ENCODE measurements at regions not wholly inside any gene's neighbourhood (a gene's known extent, or its start where the extent isn't known, plus 50 kb on each side); places are given as distances from the start of the nearest gene placed in this dataset.

DNA sequence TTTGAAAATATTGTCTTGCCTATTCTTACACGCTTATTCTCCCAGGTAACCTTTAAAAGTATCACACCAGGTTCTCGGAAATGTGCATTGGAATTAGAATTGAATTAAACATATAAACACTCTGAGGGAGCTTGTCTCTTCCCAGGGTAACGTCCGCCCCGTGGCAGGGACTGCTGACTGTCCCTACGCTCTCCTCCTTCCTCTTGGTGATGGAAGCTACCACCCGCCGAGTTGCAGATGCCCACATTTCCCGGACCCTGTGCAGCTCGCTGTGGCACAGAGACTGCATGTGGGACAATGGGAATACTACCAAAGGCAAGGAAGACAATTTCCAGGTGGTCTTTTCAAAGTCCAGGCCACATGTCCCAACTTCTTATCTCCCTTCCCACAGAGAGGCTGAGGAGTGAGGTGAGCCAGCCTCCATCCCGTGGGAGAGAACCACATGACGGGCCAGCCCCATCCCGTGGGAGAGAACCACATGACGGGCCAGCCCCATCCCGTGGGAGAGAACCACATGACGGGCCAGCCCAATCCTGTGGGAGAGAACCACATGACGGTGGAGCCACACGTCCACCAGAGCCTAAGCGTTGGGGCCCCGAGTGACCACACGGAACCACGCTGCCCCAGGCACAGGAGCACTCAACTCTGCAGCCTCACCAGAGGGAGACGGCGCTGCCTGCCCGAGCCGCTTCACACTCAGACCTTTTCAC, 249.4 kb upstream of the IRX1 start:
- no peak for TF ChIP-seq POLR2AphosphoS5 (IDR thresholded peaks at IDR 0.05)
- TF ChIP-seq EP300 (IDR thresholded peaks at IDR 0.05; ENCODE audit: low read depth): no peak
- TF ChIP-seq, protein P1, sequence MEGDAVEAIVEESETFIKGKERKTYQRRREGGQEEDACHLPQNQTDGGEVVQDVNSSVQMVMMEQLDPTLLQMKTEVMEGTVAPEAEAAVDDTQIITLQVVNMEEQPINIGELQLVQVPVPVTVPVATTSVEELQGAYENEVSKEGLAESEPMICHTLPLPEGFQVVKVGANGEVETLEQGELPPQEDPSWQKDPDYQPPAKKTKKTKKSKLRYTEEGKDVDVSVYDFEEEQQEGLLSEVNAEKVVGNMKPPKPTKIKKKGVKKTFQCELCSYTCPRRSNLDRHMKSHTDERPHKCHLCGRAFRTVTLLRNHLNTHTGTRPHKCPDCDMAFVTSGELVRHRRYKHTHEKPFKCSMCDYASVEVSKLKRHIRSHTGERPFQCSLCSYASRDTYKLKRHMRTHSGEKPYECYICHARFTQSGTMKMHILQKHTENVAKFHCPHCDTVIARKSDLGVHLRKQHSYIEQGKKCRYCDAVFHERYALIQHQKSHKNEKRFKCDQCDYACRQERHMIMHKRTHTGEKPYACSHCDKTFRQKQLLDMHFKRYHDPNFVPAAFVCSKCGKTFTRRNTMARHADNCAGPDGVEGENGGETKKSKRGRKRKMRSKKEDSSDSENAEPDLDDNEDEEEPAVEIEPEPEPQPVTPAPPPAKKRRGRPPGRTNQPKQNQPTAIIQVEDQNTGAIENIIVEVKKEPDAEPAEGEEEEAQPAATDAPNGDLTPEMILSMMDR (IDR thresholded peaks at IDR 0.05): no peak
- no peak for TF ChIP-seq POLR2A (IDR thresholded peaks at IDR 0.05)
- intact Hi-C loops (cut with DNase I; ENCODE audit: low total_unique reads): no loop called here
- in situ Hi-C loops (cut with MboI; ENCODE audit: low pct_ligation_motif_present in 1 of 4, low pct_unique_long_range_greater_than_20kb in 1 of 4, low sequenced_read_pairs in 3 of 4): no loop called here
- Histone ChIP-seq H3K27me3 (no peaks in the 10 kb centered on the region), H3K27ac (no peak overlapping the region), H3K4me3 (no peak overlapping the region), H3K9me3 (no peaks in the 10 kb centered on the region), H3K36me3 (no peaks in the 10 kb centered on the region), H3K4me1 (no peaks in the 10 kb centered on the region)
- DNase-seq: no peak
- WGBS, 2 donors (ENCODE audit: low coverage in 1 of 2): 64 to 82% methylated on average over 4 to 26 of the region's 26 CpGs

DNA sequence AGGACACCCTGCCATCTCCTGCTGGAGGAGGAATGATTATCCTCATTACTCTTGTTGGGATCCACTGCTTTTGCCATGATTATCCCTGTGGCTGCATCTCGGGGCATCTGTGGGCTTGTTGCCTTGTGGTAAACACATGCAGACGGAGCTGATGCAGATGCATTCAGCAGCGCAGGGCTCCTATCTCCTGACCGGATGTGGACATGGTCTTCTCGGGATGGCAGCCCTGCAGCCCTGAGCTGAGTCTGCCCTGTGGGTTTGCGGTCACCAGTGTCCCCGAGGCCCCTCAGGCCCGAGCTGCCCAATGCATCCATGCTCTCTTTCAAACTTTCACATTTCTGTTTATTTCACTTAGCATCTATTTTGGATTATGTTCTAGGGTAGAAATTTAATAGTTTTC, 250.4 kb upstream of the IRX1 start:
- in situ Hi-C loops (cut with MboI; ENCODE audit: low pct_ligation_motif_present in 1 of 4, low pct_unique_long_range_greater_than_20kb in 1 of 4, low sequenced_read_pairs in 3 of 4) (no loop called here), intact Hi-C loops (cut with DNase I; ENCODE audit: low total_unique reads) (no loop called here)
- no peak for TF ChIP-seq POLR2AphosphoS5 (IDR thresholded peaks at IDR 0.05)
- TF ChIP-seq EP300 (IDR thresholded peaks at IDR 0.05; ENCODE audit: low read depth): no peak
- TF ChIP-seq, protein P1 (IDR thresholded peaks at IDR 0.05): no peak
- no peaks in the 10 kb centered on the region for H3K9me3 ChIP-seq
- H3K4me1 ChIP-seq: no peaks in the 10 kb centered on the region
- no peaks in the 10 kb centered on the region for H3K36me3 ChIP-seq
- no peak overlapping the region for H3K4me3 ChIP-seq
- DNase-seq: no peak
- WGBS, 2 donors (ENCODE audit: low coverage in 1 of 2): 86% methylated on average over 8 of the region's 8 CpGs; no CpG with 5 or more reads in 1 of the 2 donors
- no peak overlapping the region for H3K27ac ChIP-seq
- H3K27me3 ChIP-seq: no peaks in the 10 kb centered on the region

DNA sequence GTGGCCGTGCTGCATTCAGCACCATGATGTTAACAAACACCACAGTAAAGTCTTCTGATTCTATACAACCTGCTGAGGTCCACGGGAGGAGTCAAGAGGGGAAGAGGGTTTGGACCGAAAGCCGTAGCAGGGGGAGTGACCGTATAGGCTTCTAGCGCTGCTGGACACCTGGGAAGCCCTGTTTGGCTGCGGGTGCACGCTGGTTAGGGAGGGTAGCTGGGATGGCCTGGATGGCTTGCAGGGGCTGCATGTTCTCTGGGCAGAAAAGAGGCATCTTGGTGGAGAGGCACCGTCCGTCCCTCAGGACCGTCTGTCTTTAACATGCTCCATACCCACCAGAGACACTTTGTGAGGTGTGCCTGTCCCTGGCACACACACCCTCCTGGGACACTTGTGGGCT, 251.0 kb upstream of the IRX1 start:
- no peak for DNase-seq
- Histone ChIP-seq H3K4me1 (no peaks in the 10 kb centered on the region), H3K9me3 (no peaks in the 10 kb centered on the region), H3K36me3 (no peaks in the 10 kb centered on the region), H3K27ac (no peak overlapping the region), H3K27me3 (no peaks in the 10 kb centered on the region), H3K4me3 (no peak overlapping the region)
- in situ Hi-C loops (cut with MboI; ENCODE audit: low pct_ligation_motif_present in 1 of 4, low pct_unique_long_range_greater_than_20kb in 1 of 4, low sequenced_read_pairs in 3 of 4) (no loop called here), intact Hi-C loops (cut with DNase I; ENCODE audit: low total_unique reads) (no loop called here)
- WGBS, 2 donors (ENCODE audit: low coverage in 1 of 2): 86 to 91% methylated on average over 8 to 11 of the region's 11 CpGs
- TF ChIP-seq POLR2AphosphoS5 (IDR thresholded peaks at IDR 0.05) (no peak), POLR2A (IDR thresholded peaks at IDR 0.05) (no peak), EP300 (IDR thresholded peaks at IDR 0.05; ENCODE audit: low read depth) (no peak)
- TF ChIP-seq, protein P1 (IDR thresholded peaks at IDR 0.05): no peak

DNA sequence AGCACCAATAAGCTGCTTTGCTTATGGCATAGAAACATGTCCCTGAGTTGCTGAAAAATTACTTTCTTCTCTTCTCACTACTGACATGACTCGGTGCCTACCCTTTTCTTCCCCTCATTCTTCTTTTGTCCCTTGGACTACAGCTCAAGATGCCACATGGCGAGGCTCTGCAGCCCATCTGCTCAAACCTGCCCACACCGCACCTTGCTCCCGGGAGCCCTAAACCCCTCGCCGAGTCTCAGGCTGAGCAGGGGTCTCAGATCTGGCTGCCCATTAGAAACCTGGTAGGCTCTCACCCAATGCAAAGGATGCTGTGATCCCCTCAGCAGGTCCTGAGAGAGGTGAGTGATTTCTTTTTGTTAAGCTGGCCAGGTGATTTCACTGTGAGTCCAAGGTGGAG, 251.7 kb upstream of the IRX1 start:
- intact Hi-C loops (cut with DNase I; ENCODE audit: low total_unique reads) (no loop called here), in situ Hi-C loops (cut with MboI; ENCODE audit: low pct_ligation_motif_present in 1 of 4, low pct_unique_long_range_greater_than_20kb in 1 of 4, low sequenced_read_pairs in 3 of 4) (no loop called here)
- H3K27me3 ChIP-seq: no peaks in the 10 kb centered on the region
- 69 to 78% methylated on average over 2 to 6 of the region's 6 CpGs for WGBS, 2 donors (ENCODE audit: low coverage in 1 of 2)
- no peaks in the 10 kb centered on the region for H3K9me3 ChIP-seq
- H3K4me1 ChIP-seq: no peaks in the 10 kb centered on the region
- no peak for DNase-seq
- no peak overlapping the region for H3K4me3 ChIP-seq
- TF ChIP-seq, protein P1 (IDR thresholded peaks at IDR 0.05): no peak
- no peak for TF ChIP-seq POLR2AphosphoS5 (IDR thresholded peaks at IDR 0.05)
- TF ChIP-seq POLR2A (IDR thresholded peaks at IDR 0.05): no peak
- no peak for TF ChIP-seq EP300 (IDR thresholded peaks at IDR 0.05; ENCODE audit: low read depth)
- H3K36me3 ChIP-seq: no peaks in the 10 kb centered on the region
- no peak overlapping the region for H3K27ac ChIP-seq

Data from transverse colon (tissue), 4 donors.